H1 (cell line): ENCODE measurements at regions not wholly inside any gene's neighbourhood (a gene's known extent, or its start where the extent isn't known, plus 50 kb on each side); places are given as distances from the start of the nearest gene placed in this dataset.

Experiments
- ASH2L ChIP-seq: fragments of 200-600, 300-600 bp; sonication (generic); IDR thresholded peaks from one replicate; pipeline ENCODE4 v1.7.1; 2017; ENCODE audit warnings: low read length
- BCL11A ChIP-seq, 2 experiments: IDR thresholded peaks; one replicate each; pipeline ENCODE4 v1.6.1; 2011; ENCODE audit warnings: low read depth in 2 of 2, low read length in 2 of 2, mild to moderate bottlenecking in 2 of 2
- FOSL1 ChIP-seq: IDR thresholded peaks from 2 replicates; pipeline ENCODE4 v1.6.1; 2011; ENCODE audit warnings: mild to moderate bottlenecking, low read depth, low read length, moderate library complexity; ENCODE audit not compliant: insufficient read depth
- NRF1 ChIP-seq: IDR thresholded peaks from 2 replicates; pipeline ENCODE4 v1.6.1; 2011; ENCODE audit warnings: mild to moderate bottlenecking, low read depth, low read length, improper control_type of control experiment
- POLR2A ChIP-seq, 2 experiments: IDR thresholded peaks; 1 replicate in 1 of 2; 2 replicates in 1 of 2; pipeline ENCODE4 v1.6.1; 2011; ENCODE audit warnings: low read depth in 2 of 2, low read length in 2 of 2, mild to moderate bottlenecking in 2 of 2; ENCODE audit errors: control extremely low read depth in 1 of 2
- RBBP5 ChIP-seq: IDR thresholded peaks from 2 replicates; pipeline ENCODE4 v1.7.1; 2012; ENCODE audit warnings: low read depth, mild to moderate bottlenecking, inconsistent platforms, low read length, moderate library complexity, borderline replicate concordance
- SP2 ChIP-seq: IDR thresholded peaks from 2 replicates; pipeline ENCODE4 v1.6.1; 2012; ENCODE audit warnings: mild to moderate bottlenecking, low read length, inconsistent platforms
- YY1 ChIP-seq: IDR thresholded peaks from 2 replicates; pipeline ENCODE4 v1.6.1; 2011; ENCODE audit warnings: low read depth, mild to moderate bottlenecking, low read length
- TF ChIP-seq, protein P1 (sequence below): IDR thresholded peaks from 2 replicates; pipeline ENCODE4 v1.6.1; 2012; ENCODE audit warnings: low read length, inconsistent platforms

DNA sequence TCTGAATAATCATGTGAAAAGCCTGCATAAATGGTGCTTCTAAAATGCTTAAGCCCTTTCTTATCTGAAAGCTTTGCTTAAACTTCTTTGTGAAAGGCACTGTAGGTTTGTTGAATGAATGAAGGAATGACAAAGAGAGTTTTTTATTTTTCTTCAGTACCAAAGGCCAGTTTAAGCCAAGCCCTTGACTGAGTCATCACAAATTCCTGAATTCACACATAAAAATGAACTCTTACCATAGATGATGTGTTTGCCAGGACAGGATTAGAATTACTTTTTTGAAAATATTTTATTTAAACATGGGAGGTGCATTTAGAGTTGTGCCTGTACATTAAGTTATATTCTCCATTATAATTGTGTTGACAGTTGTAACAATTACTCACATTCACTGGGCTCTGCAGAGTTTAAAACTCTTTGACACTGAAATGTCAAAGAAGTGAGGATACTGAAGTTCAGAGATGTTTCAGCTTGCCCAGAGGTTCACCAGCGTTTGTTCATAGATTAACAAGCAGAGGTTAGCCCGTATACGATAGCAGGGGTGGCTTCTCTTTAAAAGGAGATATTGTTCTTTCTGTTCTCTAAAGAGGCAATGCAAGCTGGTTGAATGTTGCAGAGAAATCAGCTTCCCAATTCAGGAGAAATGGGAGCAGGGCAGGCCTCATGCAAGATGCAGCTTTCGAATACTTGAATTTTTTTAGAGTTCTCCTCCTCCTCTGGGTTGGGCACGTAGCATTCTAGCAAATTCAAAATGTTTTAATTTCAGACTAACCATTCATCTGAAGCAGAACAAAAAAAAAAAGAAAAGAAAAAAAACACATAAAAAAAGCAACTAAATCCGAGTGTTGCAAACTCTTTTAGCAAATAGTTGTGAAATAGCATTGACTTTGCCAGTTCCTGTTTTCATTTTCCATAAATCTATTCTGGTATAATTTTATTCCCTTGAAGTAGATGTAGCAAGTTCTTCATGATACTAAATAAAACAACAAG, 358.7 kb upstream of the KLF4 start (continued):
- TF ChIP-seq, protein P1, sequence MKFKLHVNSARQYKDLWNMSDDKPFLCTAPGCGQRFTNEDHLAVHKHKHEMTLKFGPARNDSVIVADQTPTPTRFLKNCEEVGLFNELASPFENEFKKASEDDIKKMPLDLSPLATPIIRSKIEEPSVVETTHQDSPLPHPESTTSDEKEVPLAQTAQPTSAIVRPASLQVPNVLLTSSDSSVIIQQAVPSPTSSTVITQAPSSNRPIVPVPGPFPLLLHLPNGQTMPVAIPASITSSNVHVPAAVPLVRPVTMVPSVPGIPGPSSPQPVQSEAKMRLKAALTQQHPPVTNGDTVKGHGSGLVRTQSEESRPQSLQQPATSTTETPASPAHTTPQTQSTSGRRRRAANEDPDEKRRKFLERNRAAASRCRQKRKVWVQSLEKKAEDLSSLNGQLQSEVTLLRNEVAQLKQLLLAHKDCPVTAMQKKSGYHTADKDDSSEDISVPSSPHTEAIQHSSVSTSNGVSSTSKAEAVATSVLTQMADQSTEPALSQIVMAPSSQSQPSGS, result no peak
- TF ChIP-seq FOSL1 (no peak), POLR2A (IDR thresholded peaks at IDR 0.05; ENCODE audit: control extremely low read depth in 1 of 2, low read depth in 2 of 2, low read length in 2 of 2) (no peak), RBBP5 (no peak), ASH2L (no peak), SP2 (no peak), NRF1 (no peak), YY1 (no peak), BCL11A (IDR thresholded peaks at IDR 0.05; ENCODE audit: low read depth in 2 of 2, low read length in 2 of 2) (no peak)
- TF ChIP-seq, all 59 proteins: peak for 0
